Fibroblast of mammary gland (primary cell): ENCODE measurements at regions not wholly inside any gene's neighbourhood (a gene's known extent, or its start where the extent isn't known, plus 50 kb on each side); places are given as distances from the start of the nearest gene placed in this dataset.

Source experiments
- DNase-seq: peaks from one replicate; pipeline ENCODE4 v3.0.0-alpha.2; 2010; ENCODE audit warnings: low read depth
- H3K4me3 ChIP-seq: 2 replicates; pipeline ENCODE4 v1.5.1; 2011; ENCODE audit warnings: low read depth, mild to moderate bottlenecking, low read length, moderate library complexity; ENCODE audit not compliant: control insufficient read depth
- CTCF ChIP-seq: conservative IDR thresholded peaks from 2 replicates; pipeline ENCODE4 v1.5.1; 2011; ENCODE audit warnings: low read depth, low read length, inconsistent platforms; ENCODE audit not compliant: control insufficient read depth, insufficient read depth

- TF ChIP-seq CTCF, result no peak
- DNase-seq, result no peak
- H3K4me3 ChIP-seq, result no peak overlapping the region
These were observed 98.8 kb upstream of the DST start for GRCh38 chr6:56741472-56741871.

- no peak for TF ChIP-seq CTCF
- no peak for DNase-seq
- no peak overlapping the region for H3K4me3 ChIP-seq
These were observed 97.4 kb upstream of the DST start for GRCh38 chr6:56739836-56740815.

- no peak for TF ChIP-seq CTCF
These were observed 94.1 kb upstream of the DST start for GRCh38 chr6:56736804-56737203.

GRCh38 chr6:56734335-56734734 lies 91.6 kb upstream of the DST start:
- H3K4me3 ChIP-seq, result no peak overlapping the region
- TF ChIP-seq CTCF, result no peak
- DNase-seq, result no peak

More at GRCh38 chr6:56736804-56737203, 94.1 kb upstream of the DST start:
- DNase-seq, result no peak
- H3K4me3 ChIP-seq, result no peak overlapping the region

GRCh38 chr6:56733211-56733697 lies 90.6 kb upstream of the DST start:
- H3K4me3 ChIP-seq, result no peak overlapping the region
- no peak for TF ChIP-seq CTCF
- no peak for DNase-seq

GRCh38 chr6:56732517-56732916 lies 89.8 kb upstream of the DST start:
- H3K4me3 ChIP-seq, result no peak overlapping the region
- TF ChIP-seq CTCF, result no peak
- no peak for DNase-seq
